ENCODE measurements at regions not wholly inside any gene's neighbourhood (a gene's known extent, or its start where the extent isn't known, plus 50 kb on each side); places are given as distances from the start of the nearest gene placed in this dataset.

DNA sequence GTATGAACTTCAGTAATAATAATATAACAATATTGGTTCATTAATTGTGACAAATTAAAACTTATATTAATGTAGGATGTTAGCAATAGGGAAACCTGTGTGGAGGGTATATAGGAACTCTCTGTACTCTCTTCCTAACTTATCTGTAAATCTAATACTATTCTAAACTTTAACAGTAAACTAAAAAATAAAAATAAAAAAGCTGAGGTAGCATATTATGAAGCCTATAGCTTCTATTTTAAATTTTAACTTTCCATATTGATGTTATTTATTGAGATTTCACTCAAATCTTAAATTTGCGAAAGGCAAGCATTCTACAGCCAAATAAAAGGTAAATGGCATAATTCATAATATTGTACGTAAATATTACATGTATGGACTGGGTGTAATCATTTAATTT lies 326.4 kb downstream of the MEI4 start:
- no peak overlapping the region for H3K4me3 Mint-ChIP-seq
- peaks cover 14% of the 10 kb centered on the region for H3K9me3 Mint-ChIP-seq
- H3K36me3 Mint-ChIP-seq, result no peaks in the 10 kb centered on the region
- H3K27ac Mint-ChIP-seq, result no peak overlapping the region
- no peaks in the 10 kb centered on the region for H3K27me3 Mint-ChIP-seq
- no peak for DNase-seq (ENCODE audit: low spot score)
- no peak for ATAC-seq
- no peaks in the 10 kb centered on the region for H3K4me1 Mint-ChIP-seq (ENCODE audit: low read depth in 2 of 2)

- ATAC-seq (no peak), DNase-seq (ENCODE audit: low spot score) (no peak)
- no peaks in the 10 kb centered on the region for H3K27me3 Mint-ChIP-seq
- H3K36me3 Mint-ChIP-seq, result peaks cover 4% of the 10 kb centered on the region
- H3K4me1 Mint-ChIP-seq (ENCODE audit: low read depth in 2 of 2), result no peaks in the 10 kb centered on the region
- H3K9me3 Mint-ChIP-seq, result peaks cover 23% of the 10 kb centered on the region
- H3K27ac Mint-ChIP-seq, result no peak overlapping the region
- H3K4me3 Mint-ChIP-seq, result no peak overlapping the region
Measured at GRCh38 chr6:77986380-77987034, 333.7 kb downstream of the MEI4 start.

GRCh38 chr6:77987035-77987384 lies 334.2 kb downstream of the MEI4 start:
- Mint-ChIP-seq H3K9me3 (peaks cover 20% of the 10 kb centered on the region), H3K27ac (no peak overlapping the region), H3K27me3 (no peaks in the 10 kb centered on the region), H3K36me3 (peaks cover 4% of the 10 kb centered on the region), H3K4me1 (ENCODE audit: low read depth in 2 of 2) (no peaks in the 10 kb centered on the region), H3K4me3 (no peak overlapping the region)
- no peak for ATAC-seq
- no peak for DNase-seq (ENCODE audit: low spot score)

DNA sequence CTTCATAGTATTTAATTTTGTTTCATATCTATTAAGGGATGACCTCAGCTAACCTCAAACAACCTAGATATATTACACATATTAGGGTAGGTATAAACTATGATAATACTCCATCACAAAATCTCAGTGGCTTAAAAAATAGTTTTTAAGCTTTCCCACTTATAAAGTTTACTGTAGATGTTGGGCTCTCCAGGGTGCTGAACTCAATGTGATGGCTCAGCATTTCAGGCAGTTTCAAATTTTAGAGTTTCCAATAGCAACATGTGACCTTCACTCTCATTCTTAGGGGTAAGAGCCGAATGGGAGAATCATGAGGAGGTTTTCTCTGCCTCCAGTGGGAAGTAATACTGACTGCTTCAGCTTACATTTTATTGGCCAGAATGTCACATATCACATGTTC lies 357.3 kb downstream of the MEI4 start:
- Mint-ChIP-seq H3K4me1 (ENCODE audit: low read depth in 2 of 2) (no peaks in the 10 kb centered on the region), H3K9me3 (peaks cover 7% of the 10 kb centered on the region), H3K36me3 (no peaks in the 10 kb centered on the region), H3K27ac (no peak overlapping the region), H3K4me3 (no peak overlapping the region), H3K27me3 (no peaks in the 10 kb centered on the region)
- DNase-seq (ENCODE audit: low spot score), result no peak
- ATAC-seq, result no peak

- ATAC-seq (no peak), DNase-seq (ENCODE audit: low spot score) (no peak)
- H3K36me3 Mint-ChIP-seq, result no peaks in the 10 kb centered on the region
- H3K9me3 Mint-ChIP-seq, result peaks cover 12% of the 10 kb centered on the region
- no peaks in the 10 kb centered on the region for H3K4me1 Mint-ChIP-seq (ENCODE audit: low read depth in 2 of 2)
- H3K27me3 Mint-ChIP-seq, result no peaks in the 10 kb centered on the region
- no peak overlapping the region for H3K27ac Mint-ChIP-seq
- H3K4me3 Mint-ChIP-seq, result no peak overlapping the region
Measured at GRCh38 chr6:78020586-78020985, 367.7 kb downstream of the MEI4 start.

DNA sequence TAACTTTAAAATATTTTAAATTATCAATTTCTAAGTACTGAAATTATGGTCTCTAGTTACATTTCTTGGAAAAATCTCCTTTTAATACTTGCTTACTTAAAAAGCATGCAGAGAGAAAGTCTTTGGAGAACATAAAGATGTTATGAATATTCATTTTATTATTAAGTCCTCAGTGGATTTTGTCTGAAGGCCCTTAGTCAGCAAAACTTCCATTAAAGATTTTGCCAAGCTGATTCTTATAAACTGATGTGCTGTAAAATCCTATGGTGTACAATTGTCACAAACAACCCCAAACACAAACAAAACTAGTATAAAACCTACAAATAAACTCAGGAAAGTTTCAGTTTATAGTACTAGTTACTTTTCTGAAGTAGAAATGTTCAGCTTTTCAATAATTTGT lies 372.7 kb downstream of the MEI4 start:
- H3K27me3 Mint-ChIP-seq, result no peaks in the 10 kb centered on the region
- H3K27ac Mint-ChIP-seq, result no peak overlapping the region
- ATAC-seq, result no peak
- H3K9me3 Mint-ChIP-seq, result peaks cover 10% of the 10 kb centered on the region
- no peaks in the 10 kb centered on the region for H3K4me1 Mint-ChIP-seq (ENCODE audit: low read depth in 2 of 2)
- H3K4me3 Mint-ChIP-seq, result no peak overlapping the region
- no peaks in the 10 kb centered on the region for H3K36me3 Mint-ChIP-seq
- no peak for DNase-seq (ENCODE audit: low spot score)

GRCh38 chr6:78031228-78031627 lies 378.4 kb downstream of the MEI4 start:
- Mint-ChIP-seq H3K4me1 (ENCODE audit: low read depth in 2 of 2) (no peaks in the 10 kb centered on the region), H3K36me3 (no peaks in the 10 kb centered on the region), H3K4me3 (no peak overlapping the region), H3K9me3 (peaks cover 7% of the 10 kb centered on the region), H3K27ac (no peak overlapping the region), H3K27me3 (no peaks in the 10 kb centered on the region)
- ATAC-seq, result no peak
- no peak for DNase-seq (ENCODE audit: low spot score)

GRCh38 chr6:78059171-78059570 lies 406.3 kb downstream of the MEI4 start:
- H3K27me3 Mint-ChIP-seq, result no peaks in the 10 kb centered on the region
- H3K4me3 Mint-ChIP-seq, result no peak overlapping the region
- DNase-seq (ENCODE audit: low spot score) (no peak), ATAC-seq (no peak)
- no peak overlapping the region for H3K27ac Mint-ChIP-seq
- peaks cover 20% of the 10 kb centered on the region for H3K9me3 Mint-ChIP-seq
- H3K36me3 Mint-ChIP-seq, result peaks cover 11% of the 10 kb centered on the region
- no peaks in the 10 kb centered on the region for H3K4me1 Mint-ChIP-seq (ENCODE audit: low read depth in 2 of 2)

DNA sequence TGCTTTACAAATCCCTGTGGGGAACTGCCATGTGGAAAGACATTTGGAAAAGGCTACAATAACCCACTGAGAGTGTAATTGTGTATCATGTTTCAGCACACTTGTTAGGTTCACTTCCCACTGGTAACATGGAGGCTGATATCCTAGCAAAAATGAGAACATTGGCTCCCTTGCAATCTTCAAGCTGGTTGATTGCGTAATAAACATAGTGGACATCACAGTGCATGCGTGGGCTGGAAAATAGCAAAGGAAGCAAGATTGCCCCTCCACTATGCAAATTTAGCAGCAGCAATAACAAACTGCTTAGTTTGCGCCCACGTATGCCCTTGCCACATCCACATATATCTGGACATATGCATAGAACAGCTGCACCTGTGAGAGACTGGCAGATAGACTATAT lies 410.2 kb downstream of the MEI4 start:
- Mint-ChIP-seq H3K27ac (no peak overlapping the region), H3K27me3 (no peaks in the 10 kb centered on the region), H3K36me3 (peaks cover 7% of the 10 kb centered on the region), H3K4me3 (no peak overlapping the region), H3K4me1 (ENCODE audit: low read depth in 2 of 2) (no peaks in the 10 kb centered on the region), H3K9me3 (peaks cover 17% of the 10 kb centered on the region)
- ATAC-seq (no peak), DNase-seq (ENCODE audit: low spot score) (no peak)

- H3K9me3 Mint-ChIP-seq, result peaks cover 8% of the 10 kb centered on the region
- ATAC-seq (no peak), DNase-seq (ENCODE audit: low spot score) (no peak)
- no peak overlapping the region for H3K4me3 Mint-ChIP-seq
- no peaks in the 10 kb centered on the region for H3K36me3 Mint-ChIP-seq
- no peaks in the 10 kb centered on the region for H3K4me1 Mint-ChIP-seq (ENCODE audit: low read depth in 2 of 2)
- H3K27me3 Mint-ChIP-seq, result no peaks in the 10 kb centered on the region
- no peak overlapping the region for H3K27ac Mint-ChIP-seq
Measured at GRCh38 chr6:78076371-78076770, 423.5 kb downstream of the MEI4 start.

GRCh38 chr6:78089531-78089930 lies 436.7 kb downstream of the MEI4 start:
- Mint-ChIP-seq H3K27ac (no peak overlapping the region), H3K36me3 (no peaks in the 10 kb centered on the region), H3K9me3 (peaks cover 16% of the 10 kb centered on the region), H3K27me3 (no peaks in the 10 kb centered on the region), H3K4me3 (no peak overlapping the region), H3K4me1 (ENCODE audit: low read depth in 2 of 2) (no peaks in the 10 kb centered on the region)
- DNase-seq (ENCODE audit: low spot score) (no peak), ATAC-seq (no peak)

DNA sequence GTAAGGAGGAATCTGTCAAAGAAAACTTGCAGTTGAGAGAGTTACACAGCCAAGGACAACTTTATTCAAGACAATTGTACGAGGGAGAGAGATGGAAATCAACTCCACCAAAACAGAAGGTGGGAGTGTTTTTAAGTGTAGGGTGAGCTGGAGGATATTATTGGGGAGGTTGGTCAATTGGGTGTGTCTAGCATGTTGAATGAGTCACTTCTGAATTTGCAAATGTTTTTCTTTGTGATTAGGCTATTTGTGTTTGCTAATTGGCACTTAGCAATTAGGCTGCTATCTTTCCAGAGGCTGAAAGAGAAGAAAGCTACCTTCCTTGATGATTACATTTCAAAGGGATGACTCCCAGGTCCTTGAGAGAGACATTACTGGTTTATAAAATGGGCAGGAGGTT lies 441.1 kb downstream of the MEI4 start:
- no peaks in the 10 kb centered on the region for H3K36me3 Mint-ChIP-seq
- no peak overlapping the region for H3K4me3 Mint-ChIP-seq
- H3K9me3 Mint-ChIP-seq, result peaks cover 11% of the 10 kb centered on the region
- DNase-seq (ENCODE audit: low spot score), result no peak
- H3K27ac Mint-ChIP-seq, result no peak overlapping the region
- H3K27me3 Mint-ChIP-seq, result no peaks in the 10 kb centered on the region
- no peaks in the 10 kb centered on the region for H3K4me1 Mint-ChIP-seq (ENCODE audit: low read depth in 2 of 2)
- no peak for ATAC-seq

GRCh38 chr6:78101387-78101786 lies 448.5 kb downstream of the MEI4 start:
- Mint-ChIP-seq H3K36me3 (no peaks in the 10 kb centered on the region), H3K27ac (no peak overlapping the region), H3K27me3 (no peaks in the 10 kb centered on the region), H3K9me3 (peaks cover 3% of the 10 kb centered on the region), H3K4me3 (no peak overlapping the region), H3K4me1 (ENCODE audit: low read depth in 2 of 2) (no peaks in the 10 kb centered on the region)
- ATAC-seq, result no peak
- DNase-seq (ENCODE audit: low spot score), result no peak

DNA sequence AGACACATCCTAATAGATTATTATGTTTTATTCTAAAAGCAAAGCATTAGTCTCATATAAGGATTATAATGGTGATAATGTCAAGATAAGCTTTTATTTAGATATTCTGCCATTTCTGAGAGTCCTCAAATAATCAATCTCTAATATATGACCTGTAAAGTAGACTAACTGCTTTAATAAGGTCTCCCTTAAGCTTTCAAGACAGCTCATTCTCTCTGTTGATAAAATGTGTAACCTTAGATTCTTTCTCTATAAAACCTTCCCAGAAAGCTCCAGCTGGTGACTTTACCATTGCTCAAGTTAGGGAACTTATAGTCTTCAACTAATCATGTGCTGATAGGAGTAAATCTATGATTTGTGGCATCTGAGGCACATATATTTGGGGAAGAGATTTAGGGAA lies 457.8 kb downstream of the MEI4 start:
- Mint-ChIP-seq H3K27ac (no peak overlapping the region), H3K4me3 (no peak overlapping the region), H3K9me3 (peaks cover 16% of the 10 kb centered on the region), H3K36me3 (peaks cover 6% of the 10 kb centered on the region), H3K4me1 (ENCODE audit: low read depth in 2 of 2) (no peaks in the 10 kb centered on the region), H3K27me3 (no peaks in the 10 kb centered on the region)
- ATAC-seq, result no peak
- no peak for DNase-seq (ENCODE audit: low spot score)

GRCh38 chr6:78117966-78118365 lies 465.1 kb downstream of the MEI4 start:
- Mint-ChIP-seq H3K27ac (no peak overlapping the region), H3K9me3 (peaks cover 16% of the 10 kb centered on the region), H3K4me3 (no peak overlapping the region), H3K27me3 (no peaks in the 10 kb centered on the region), H3K4me1 (ENCODE audit: low read depth in 2 of 2) (no peaks in the 10 kb centered on the region), H3K36me3 (peaks cover 9% of the 10 kb centered on the region)
- DNase-seq (ENCODE audit: low spot score) (no peak), ATAC-seq (no peak)

All from natural killer cell treated with Interleukin-12 subunit alpha and Interleukin-12 subunit beta and Interleukin-15 and Interleukin-18, amount 100 ng/mL, for 72 hours (primary cell).